Chondrocyte (in vitro differentiated cells): ENCODE measurements at regions not wholly inside any gene's neighbourhood (a gene's known extent, or its start where the extent isn't known, plus 50 kb on each side); places are given as distances from the start of the nearest gene placed in this dataset.

Experiments
- DNase-seq: peaks from one replicate; pipeline ENCODE4 v3.0.0; 2021; ENCODE audit warnings: mixed read lengths, low spot score
- H3K27ac Mint-ChIP-seq: one replicate; pipeline ENCODE4 v1.8.0; 2021; ENCODE audit warnings: mild to moderate bottlenecking, moderate library complexity, mixed read lengths; ENCODE audit not compliant: unreplicated experiment
- H3K27me3 Mint-ChIP-seq: 2 replicates; pipeline ENCODE4 v1.8.0; 2021; ENCODE audit warnings: low read depth, mixed read lengths
- H3K36me3 Mint-ChIP-seq: 2 replicates; pipeline ENCODE4 v1.8.0; 2021; ENCODE audit warnings: low read depth, mixed read lengths
- H3K4me1 Mint-ChIP-seq: 2 replicates; pipeline ENCODE4 v1.8.0; 2021; ENCODE audit warnings: low read depth, mild to moderate bottlenecking, mixed read lengths
- H3K4me3 Mint-ChIP-seq: one replicate; pipeline ENCODE4 v1.8.0; 2021; ENCODE audit warnings: mild to moderate bottlenecking, moderate library complexity, mixed read lengths; ENCODE audit not compliant: unreplicated experiment
- H3K9me3 Mint-ChIP-seq: 2 replicates; pipeline ENCODE4 v1.8.0; 2021; ENCODE audit warnings: low read depth, mixed read lengths
- CTCF ChIP-seq: fragments of 200-600 bp; sonication (generic); IDR thresholded peaks from 2 replicates; pipeline ENCODE4 v1.5.0; 2021; ENCODE audit warnings: antibody characterized with exemption, mild to moderate bottlenecking, moderate library complexity

- Mint-ChIP-seq H3K4me3 (no peak overlapping the region), H3K36me3 (no peaks in the 10 kb centered on the region), H3K9me3 (no peaks in the 10 kb centered on the region), H3K27me3 (no peaks in the 10 kb centered on the region), H3K4me1 (peaks cover 7% of the 10 kb centered on the region), H3K27ac (no peak overlapping the region)
- no peak for TF ChIP-seq CTCF
- DNase-seq: no peak
Measured at GRCh38 chr1:19591482-19592091, 52.5 kb upstream of the NBL1 start.

GRCh38 chr1:19585507-19585906 lies 58.6 kb upstream of the NBL1 start:
- H3K27me3 Mint-ChIP-seq: no peaks in the 10 kb centered on the region
- no peaks in the 10 kb centered on the region for H3K4me1 Mint-ChIP-seq
- no peak for DNase-seq
- no peak overlapping the region for H3K27ac Mint-ChIP-seq
- no peak overlapping the region for H3K4me3 Mint-ChIP-seq
- TF ChIP-seq CTCF: no peak
- peaks cover under 1% of the 10 kb centered on the region for H3K36me3 Mint-ChIP-seq
- no peaks in the 10 kb centered on the region for H3K9me3 Mint-ChIP-seq

- H3K4me3 Mint-ChIP-seq: no peak overlapping the region
- no peak for DNase-seq
- peak; percentile 70 for TF ChIP-seq CTCF
Measured at GRCh38 chr1:19582318-19582717, 61.8 kb upstream of the NBL1 start.

GRCh38 chr1:19581381-19581780 lies 62.7 kb upstream of the NBL1 start:
- H3K9me3 Mint-ChIP-seq: no peaks in the 10 kb centered on the region

More at GRCh38 chr1:19582318-19582717, 61.8 kb upstream of the NBL1 start:
- Mint-ChIP-seq H3K9me3 (no peaks in the 10 kb centered on the region), H3K27ac (no peak overlapping the region), H3K4me1 (no peaks in the 10 kb centered on the region), H3K36me3 (peaks cover 1% of the 10 kb centered on the region), H3K27me3 (no peaks in the 10 kb centered on the region)

GRCh38 chr1:19577561-19577960 lies 66.5 kb upstream of the NBL1 start:
- no peaks in the 10 kb centered on the region for H3K4me1 Mint-ChIP-seq
- no peak overlapping the region for H3K4me3 Mint-ChIP-seq
- no peak overlapping the region for H3K27ac Mint-ChIP-seq
- no peaks in the 10 kb centered on the region for H3K9me3 Mint-ChIP-seq
- no peak for DNase-seq
- H3K27me3 Mint-ChIP-seq: peaks cover 2% of the 10 kb centered on the region
- peaks cover 1% of the 10 kb centered on the region for H3K36me3 Mint-ChIP-seq
- TF ChIP-seq CTCF: no peak

More at GRCh38 chr1:19581381-19581780, 62.7 kb upstream of the NBL1 start:
- H3K4me3 Mint-ChIP-seq: no peak overlapping the region
- H3K27me3 Mint-ChIP-seq: no peaks in the 10 kb centered on the region
- no peak for TF ChIP-seq CTCF
- H3K27ac Mint-ChIP-seq: no peak overlapping the region
- no peaks in the 10 kb centered on the region for H3K4me1 Mint-ChIP-seq
- H3K36me3 Mint-ChIP-seq: peaks cover 1% of the 10 kb centered on the region
- DNase-seq: no peak
